Immature natural killer cell (primary cell): ENCODE measurements at regions not wholly inside any gene's neighbourhood (a gene's known extent, or its start where the extent isn't known, plus 50 kb on each side); places are given as distances from the start of the nearest gene placed in this dataset.
"Not testable (repeated sequence)": the region's sequence is repeated elsewhere in the genome, so short reads cannot be mapped to it uniquely, and the experiment has no call there.

Experiments
- DNase-seq, 3 donors: peaks; one replicate each; pipeline ENCODE4 v3.0.0; 2022; ENCODE audit warnings: mixed read lengths in 1 of 3
- H3K27ac Mint-ChIP-seq, 6 donors: one replicate each; pipeline ENCODE4 v1.8.0; 2020; ENCODE audit warnings: mixed read lengths in 6 of 6, mild to moderate bottlenecking in 5 of 6, inconsistent platforms in 4 of 6, moderate library complexity in 3 of 6
- H3K27me3 Mint-ChIP-seq, 3 donors: one replicate each; pipeline ENCODE4 v1.8.0; 2020 to 2021; ENCODE audit warnings: low read depth in 3 of 3, mild to moderate bottlenecking in 3 of 3, mixed read lengths in 3 of 3, moderate library complexity in 3 of 3, inconsistent platforms in 1 of 3
- H3K36me3 Mint-ChIP-seq, 3 donors: one replicate each; pipeline ENCODE4 v1.8.0; 2020; ENCODE audit warnings: mixed read lengths in 3 of 3, inconsistent platforms in 2 of 3, mild to moderate bottlenecking in 2 of 3
- H3K4me1 Mint-ChIP-seq, 2 donors: one replicate each; pipeline ENCODE4 v1.8.0; 2020; ENCODE audit warnings: inconsistent platforms in 2 of 2, mild to moderate bottlenecking in 2 of 2, mixed read lengths in 2 of 2, moderate library complexity in 1 of 2
- H3K4me3 Mint-ChIP-seq, 5 donors: one replicate each; pipeline ENCODE4 v1.8.0; 2020; ENCODE audit warnings: mild to moderate bottlenecking in 5 of 5, mixed read lengths in 5 of 5, inconsistent platforms in 3 of 5, moderate library complexity in 3 of 5
- H3K9me3 Mint-ChIP-seq, 6 donors: one replicate each; pipeline ENCODE4 v1.8.0; 2020; ENCODE audit warnings: mild to moderate bottlenecking in 6 of 6, mixed read lengths in 6 of 6, inconsistent platforms in 4 of 6, moderate library complexity in 3 of 6

DNA sequence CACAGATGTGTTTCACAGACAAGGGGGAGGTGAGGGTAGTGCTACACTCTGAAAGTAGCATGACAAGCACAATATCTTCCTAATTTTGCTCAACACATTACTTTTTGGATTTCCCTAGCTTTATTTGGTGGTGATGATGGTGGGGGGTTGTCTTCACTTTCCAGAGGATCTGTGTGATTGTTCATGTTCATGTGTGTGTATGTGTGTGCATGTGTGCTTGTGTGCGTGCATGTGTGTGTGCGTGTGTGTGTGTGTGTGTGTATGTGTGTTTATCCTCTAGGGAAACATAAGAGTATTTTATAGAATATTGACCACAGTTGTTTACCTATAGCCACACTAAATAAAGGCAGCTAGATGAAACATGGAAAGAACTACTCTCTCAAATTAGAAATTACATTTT, 183.8 kb upstream of the EYA4 start:
- H3K27ac Mint-ChIP-seq, result no peak overlapping the region
- no peaks in the 10 kb centered on the region for H3K4me1 Mint-ChIP-seq
- peaks cover 0 to 3% (median 2%) of the 10 kb centered on the region in 3 donors for H3K27me3 Mint-ChIP-seq
- H3K9me3 Mint-ChIP-seq, result peaks cover 0 to 2% (median 0%) of the 10 kb centered on the region in 6 donors
- no peak overlapping the region for H3K4me3 Mint-ChIP-seq
- no peak for DNase-seq
- no peaks in the 10 kb centered on the region for H3K36me3 Mint-ChIP-seq

- Mint-ChIP-seq H3K4me1 (no peaks in the 10 kb centered on the region), H3K27ac (no peak overlapping the region), H3K36me3 (no peaks in the 10 kb centered on the region), H3K4me3 (no peak overlapping the region), H3K9me3 (peaks cover 0 to 3% (median 0%) of the 10 kb centered on the region in 6 donors), H3K27me3 (no peaks in the 10 kb centered on the region)
- no peak for DNase-seq
Measured at GRCh38 chr6:133062077-133062476, 179.1 kb upstream of the EYA4 start.

DNA sequence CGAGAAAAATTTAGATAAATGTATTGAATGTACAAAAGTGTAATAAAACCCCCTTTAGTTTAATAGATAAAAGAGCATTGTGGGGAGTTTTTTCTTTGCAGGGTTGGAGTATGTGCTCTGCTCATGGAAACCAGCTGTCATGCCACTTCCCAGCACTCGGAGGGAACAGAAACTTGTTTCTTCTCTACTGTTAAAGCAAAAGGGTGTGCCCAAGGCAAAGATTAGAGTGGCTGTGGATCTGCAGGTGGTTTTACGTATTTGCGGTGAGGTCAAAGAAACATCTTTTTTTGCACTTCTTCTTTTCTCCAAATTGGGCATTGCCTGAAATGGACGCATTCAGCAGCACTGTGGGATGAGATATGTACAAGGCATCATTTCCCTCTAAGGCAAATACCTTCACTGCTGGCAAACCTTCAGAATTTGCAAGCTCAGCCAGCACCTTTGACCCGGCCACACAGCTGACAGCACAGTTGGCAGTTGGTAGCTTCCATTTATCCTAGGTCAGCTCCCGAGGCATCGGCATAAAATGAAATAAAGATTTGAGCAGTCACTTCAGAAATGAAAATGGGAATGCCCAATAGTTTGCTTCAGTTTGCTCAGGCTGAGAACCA, 178.4 kb upstream of the EYA4 start:
- peaks cover 0 to 4% (median 0%) of the 10 kb centered on the region in 6 donors for H3K9me3 Mint-ChIP-seq
- no peaks in the 10 kb centered on the region for H3K4me1 Mint-ChIP-seq
- no peaks in the 10 kb centered on the region for H3K36me3 Mint-ChIP-seq

GRCh38 chr6:133067960-133068359, 173.2 kb upstream of the EYA4 start:
- Mint-ChIP-seq H3K27ac (no peak overlapping the region), H3K4me1 (no peaks in the 10 kb centered on the region), H3K27me3 (no peaks in the 10 kb centered on the region), H3K9me3 (peaks cover 0 to 4% (median 1%) of the 10 kb centered on the region in 6 donors), H3K4me3 (no peak overlapping the region), H3K36me3 (no peaks in the 10 kb centered on the region)
- DNase-seq, result no peak

More for the DNA sequence above, 178.4 kb upstream of the EYA4 start:
- H3K27me3 Mint-ChIP-seq, result no peaks in the 10 kb centered on the region
- no peak overlapping the region for H3K27ac Mint-ChIP-seq
- DNase-seq, result no peak
- H3K4me3 Mint-ChIP-seq, result no peak overlapping the region

DNA sequence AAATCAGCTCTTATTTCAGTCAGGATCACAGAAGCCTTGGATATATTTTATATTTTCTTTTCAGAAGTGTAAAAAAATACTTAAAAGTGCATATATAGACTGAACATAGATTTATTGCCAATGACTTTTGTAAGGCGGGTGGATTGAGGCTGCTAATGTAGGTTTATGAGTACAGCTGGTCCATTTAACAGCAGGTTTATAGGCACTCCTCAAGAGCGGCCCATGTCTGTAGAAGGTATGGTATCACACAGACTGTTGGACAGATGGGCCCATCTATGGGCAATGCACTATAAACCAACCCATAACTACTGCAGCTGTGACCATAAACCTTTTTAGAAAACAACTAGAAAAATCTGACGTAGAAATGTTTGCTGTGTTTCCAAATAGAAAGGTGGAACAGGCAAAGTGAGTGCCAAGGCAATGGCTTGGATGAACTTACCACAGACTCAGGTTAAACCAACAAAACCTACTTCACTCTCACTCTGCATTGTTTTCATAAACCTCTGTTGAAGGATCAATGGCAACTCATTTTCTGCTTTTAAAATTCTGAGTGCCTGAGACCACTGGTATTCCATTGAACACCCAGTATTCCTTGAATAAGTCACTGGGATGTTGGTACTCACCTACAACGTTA, 170.6 kb upstream of the EYA4 start:
- no peak overlapping the region for H3K27ac Mint-ChIP-seq
- no peak overlapping the region for H3K4me3 Mint-ChIP-seq
- no peaks in the 10 kb centered on the region for H3K36me3 Mint-ChIP-seq
- no peaks in the 10 kb centered on the region for H3K27me3 Mint-ChIP-seq
- DNase-seq, result no peak
- peaks cover 0 to 4% (median under 1%) of the 10 kb centered on the region in 6 donors for H3K9me3 Mint-ChIP-seq
- H3K4me1 Mint-ChIP-seq, result no peaks in the 10 kb centered on the region

DNA sequence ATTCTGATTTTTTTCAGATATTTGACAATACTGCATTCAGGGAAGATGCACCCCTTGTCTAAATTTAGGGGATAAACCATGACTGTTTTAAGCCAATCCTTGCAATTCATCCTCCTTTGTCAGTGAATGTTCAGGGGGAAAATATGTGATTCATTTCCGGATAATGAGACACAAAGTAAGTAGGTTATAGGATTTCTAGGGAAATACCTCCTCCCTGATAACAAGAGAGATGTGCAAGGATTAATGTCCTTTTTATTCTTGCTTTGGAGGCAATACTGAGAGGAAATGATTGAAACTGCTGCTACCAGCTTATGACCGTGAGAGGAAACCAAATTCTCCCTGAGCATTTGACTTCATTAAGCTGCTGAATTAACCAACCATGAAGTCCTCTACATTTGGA, 161.3 kb upstream of the EYA4 start:
- Mint-ChIP-seq H3K9me3 (peaks cover 0 to 3% (median 0%) of the 10 kb centered on the region in 6 donors), H3K4me1 (no peaks in the 10 kb centered on the region), H3K27me3 (no peaks in the 10 kb centered on the region), H3K36me3 (no peaks in the 10 kb centered on the region), H3K27ac (no peak overlapping the region), H3K4me3 (no peak overlapping the region)
- DNase-seq, result no peak

DNA sequence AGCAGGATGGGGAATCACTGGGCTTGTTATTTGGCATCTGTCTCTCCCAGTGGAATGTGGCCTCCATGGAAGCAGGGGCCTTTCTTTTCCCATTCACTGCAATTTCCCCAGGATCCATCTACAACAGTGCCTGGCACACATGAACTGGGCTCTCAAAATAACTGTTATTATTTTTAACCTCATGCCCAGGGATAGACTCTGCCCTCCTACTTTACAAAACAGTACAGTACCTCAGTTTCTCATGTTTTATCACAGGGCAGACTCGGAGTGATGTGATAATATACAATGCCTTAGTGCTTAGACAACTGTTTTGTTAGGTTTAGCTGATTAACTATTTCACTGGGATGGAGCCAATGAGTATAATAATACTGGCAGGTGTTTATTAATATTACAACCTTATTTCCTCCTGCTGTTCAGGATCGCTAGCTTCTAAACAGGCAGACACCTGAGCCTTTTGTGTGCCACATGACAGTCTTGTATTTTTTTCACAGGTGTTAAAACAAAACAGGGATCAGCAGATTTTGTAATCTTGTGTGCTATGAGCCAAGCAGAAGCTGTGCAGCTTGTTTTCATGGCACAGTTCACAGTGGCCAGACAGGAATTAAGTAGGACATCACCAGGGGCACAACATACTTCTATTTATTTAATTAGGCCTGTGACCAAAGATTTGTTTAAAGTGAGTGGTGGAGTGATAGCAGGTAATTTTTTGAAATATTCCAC, 157.7 kb upstream of the EYA4 start:
- Mint-ChIP-seq H3K36me3 (no peaks in the 10 kb centered on the region), H3K4me1 (no peaks in the 10 kb centered on the region), H3K27ac (no peak overlapping the region), H3K4me3 (no peak overlapping the region), H3K27me3 (no peaks in the 10 kb centered on the region), H3K9me3 (peaks cover 0 to 3% (median 0%) of the 10 kb centered on the region in 6 donors)
- no peak for DNase-seq

DNA sequence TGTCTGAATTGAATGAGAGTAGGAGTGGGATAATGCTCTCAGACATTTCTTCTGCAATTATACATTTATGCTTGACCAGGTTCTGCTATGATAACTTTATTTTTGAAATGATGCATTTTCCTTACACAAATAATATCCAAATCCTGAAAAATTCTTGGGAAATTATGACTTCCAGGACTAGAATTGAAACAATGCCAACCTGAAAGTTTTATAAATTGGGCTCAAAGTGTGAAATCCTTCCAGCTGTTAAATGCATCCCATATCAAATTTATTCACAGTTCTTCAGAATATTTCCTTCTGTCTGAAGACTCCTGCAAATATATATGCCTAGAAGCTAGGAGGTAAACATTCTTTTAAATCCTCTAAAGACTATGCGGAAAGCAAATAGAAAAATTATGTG, 155.7 kb upstream of the EYA4 start:
- no peak overlapping the region for H3K4me3 Mint-ChIP-seq
- H3K36me3 Mint-ChIP-seq, result no peaks in the 10 kb centered on the region
- H3K27me3 Mint-ChIP-seq, result no peaks in the 10 kb centered on the region
- no peaks in the 10 kb centered on the region for H3K4me1 Mint-ChIP-seq
- DNase-seq, result no peak
- no peak overlapping the region for H3K27ac Mint-ChIP-seq
- H3K9me3 Mint-ChIP-seq, result peaks cover 0 to 3% (median 0%) of the 10 kb centered on the region in 6 donors

DNA sequence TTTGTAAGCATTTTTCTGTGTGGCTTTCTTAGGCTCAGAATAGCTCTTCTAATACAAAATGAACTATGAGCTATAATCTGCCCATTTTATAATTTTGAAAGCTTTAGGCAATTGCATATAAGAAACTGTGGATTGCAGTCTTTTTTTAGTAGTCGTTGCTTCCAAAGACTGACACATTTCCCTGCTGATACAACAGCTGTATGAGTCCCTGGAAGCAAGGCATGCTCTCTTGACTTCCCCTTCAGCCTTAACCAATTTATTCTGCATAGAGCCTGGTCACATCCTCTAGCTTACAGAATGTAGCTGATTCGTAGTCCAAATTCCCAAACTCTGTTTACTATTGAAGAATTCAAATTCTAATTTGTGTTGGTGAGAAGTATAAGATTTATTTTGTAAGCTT, 155.3 kb upstream of the EYA4 start:
- Mint-ChIP-seq H3K4me1 (no peaks in the 10 kb centered on the region), H3K27ac (no peak overlapping the region), H3K4me3 (no peak overlapping the region), H3K27me3 (no peaks in the 10 kb centered on the region), H3K9me3 (peaks cover 0 to 3% (median 0%) of the 10 kb centered on the region in 6 donors), H3K36me3 (no peaks in the 10 kb centered on the region)
- DNase-seq, result no peak

DNA sequence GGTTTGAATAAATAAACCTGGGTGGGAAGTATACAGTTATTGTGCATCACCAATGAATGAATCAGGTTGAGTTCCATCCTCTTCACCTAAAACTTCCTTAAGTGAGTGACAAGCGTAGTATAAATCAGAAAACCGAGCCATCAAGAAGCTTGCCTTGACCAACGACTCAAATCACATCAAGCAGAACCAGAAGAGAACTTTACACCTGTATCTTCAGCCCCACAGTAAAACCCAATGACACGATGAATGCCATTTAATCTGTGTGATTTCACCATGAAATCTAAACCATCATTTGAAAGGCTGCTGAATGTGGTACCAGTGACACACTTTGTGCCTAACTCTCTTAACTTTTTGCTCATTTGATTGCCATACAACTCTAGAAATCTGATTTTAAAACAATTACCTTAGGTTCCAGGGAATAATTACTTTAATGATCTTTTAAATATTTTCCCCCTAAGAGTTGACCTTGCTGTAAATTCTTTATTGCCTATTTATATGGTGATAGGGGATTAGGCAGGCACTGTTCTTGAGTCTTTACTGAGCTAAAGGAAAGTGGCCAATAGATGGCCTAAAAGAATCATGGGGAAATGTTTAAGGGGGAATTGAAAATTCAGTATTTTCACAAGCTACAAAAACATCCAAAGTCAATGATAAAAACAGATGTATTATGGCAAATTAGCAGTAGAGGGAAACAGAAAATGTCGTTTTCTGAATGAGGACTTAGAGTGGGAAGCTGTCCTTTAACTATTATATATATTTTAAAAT, 152.0 kb upstream of the EYA4 start:
- no peaks in the 10 kb centered on the region for H3K27me3 Mint-ChIP-seq
- H3K36me3 Mint-ChIP-seq, result no peaks in the 10 kb centered on the region

GRCh38 chr6:133092199-133092598, 149.0 kb upstream of the EYA4 start:
- no peaks in the 10 kb centered on the region for H3K36me3 Mint-ChIP-seq
- no peak overlapping the region for H3K27ac Mint-ChIP-seq
- DNase-seq, result no peak
- no peaks in the 10 kb centered on the region for H3K4me1 Mint-ChIP-seq
- H3K27me3 Mint-ChIP-seq, result no peaks in the 10 kb centered on the region
- peaks cover 0 to 2% (median 0%) of the 10 kb centered on the region in 6 donors for H3K9me3 Mint-ChIP-seq
- H3K4me3 Mint-ChIP-seq, result no peak overlapping the region

More for the DNA sequence above, 152.0 kb upstream of the EYA4 start:
- no peak overlapping the region for H3K4me3 Mint-ChIP-seq
- H3K27ac Mint-ChIP-seq, result no peak overlapping the region
- DNase-seq, result no peak
- H3K9me3 Mint-ChIP-seq, result peaks cover 0 to 2% (median 0%) of the 10 kb centered on the region in 6 donors
- no peaks in the 10 kb centered on the region for H3K4me1 Mint-ChIP-seq

- no peak overlapping the region for H3K4me3 Mint-ChIP-seq
- H3K27me3 Mint-ChIP-seq, result no peaks in the 10 kb centered on the region
- DNase-seq, result no peak
- peaks cover 0 to 2% (median 0%) of the 10 kb centered on the region in 6 donors for H3K9me3 Mint-ChIP-seq
- H3K4me1 Mint-ChIP-seq, result no peaks in the 10 kb centered on the region
- H3K27ac Mint-ChIP-seq, result no peak overlapping the region
- H3K36me3 Mint-ChIP-seq, result no peaks in the 10 kb centered on the region
Measured at GRCh38 chr6:133092771-133093170, 148.4 kb upstream of the EYA4 start.

- H3K9me3 Mint-ChIP-seq, H3K4me1 Mint-ChIP-seq, H3K4me3 Mint-ChIP-seq, H3K27me3 Mint-ChIP-seq, H3K36me3 Mint-ChIP-seq, DNase-seq, H3K27ac Mint-ChIP-seq: not testable (repeated sequence)
Measured at GRCh38 chr6:133093211-133093610, 147.9 kb upstream of the EYA4 start.

- H3K4me3 Mint-ChIP-seq, result no peak overlapping the region
Measured at GRCh38 chr6:133093956-133094355, 147.2 kb upstream of the EYA4 start.

More at GRCh38 chr6:133093956-133094355, 147.2 kb upstream of the EYA4 start:
- H3K4me1 Mint-ChIP-seq, result no peaks in the 10 kb centered on the region
- H3K9me3 Mint-ChIP-seq, result peaks cover 0 to 2% (median 0%) of the 10 kb centered on the region in 6 donors
- H3K27ac Mint-ChIP-seq, result no peak overlapping the region
- H3K27me3 Mint-ChIP-seq, result no peaks in the 10 kb centered on the region
- H3K36me3 Mint-ChIP-seq, result no peaks in the 10 kb centered on the region
- no peak for DNase-seq
